Hematopoietic multipotent progenitor cell treated with erythropoietin and hydrocortisone succinate and interleukin-3 and kit ligand, for 8 days (in vitro differentiated cells): ENCODE measurements at regions not wholly inside any gene's neighbourhood (a gene's known extent, or its start where the extent isn't known, plus 50 kb on each side); places are given as distances from the start of the nearest gene placed in this dataset.

Source experiments
- DNase-seq: peaks from one replicate; pipeline ENCODE4 v3.0.0-alpha.2; 2015

- no peak for DNase-seq
These were observed 237.1 kb downstream of the EBLN2 start for GRCh38 chr3:73298243-73299183.

GRCh38 chr3:73299184-73299691, 237.8 kb downstream of the EBLN2 start:
- DNase-seq = no peak

- no peak for DNase-seq
These were observed 252.9 kb downstream of the EBLN2 start for GRCh38 chr3:73314151-73314951.

DNA sequence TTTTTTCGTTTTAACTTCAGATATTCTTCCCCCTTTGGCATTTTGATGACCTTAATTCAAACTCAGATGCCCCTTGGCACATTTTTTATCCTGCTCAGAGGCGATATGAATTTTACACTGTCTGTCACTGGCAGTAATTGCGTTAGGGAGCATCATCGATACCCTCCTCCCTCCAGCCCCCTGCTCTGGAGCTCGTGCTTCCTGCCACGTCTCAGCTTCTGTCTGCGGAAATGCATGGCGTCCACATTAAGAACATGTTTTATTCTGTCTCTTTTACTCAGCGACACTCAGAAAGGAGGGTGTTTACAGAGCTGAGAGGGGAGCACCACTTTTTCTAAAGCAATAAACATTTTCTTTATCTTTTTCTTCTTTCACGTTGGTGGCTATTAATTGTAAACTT, 254.2 kb downstream of the EBLN2 start:
- no peak for DNase-seq

DNA sequence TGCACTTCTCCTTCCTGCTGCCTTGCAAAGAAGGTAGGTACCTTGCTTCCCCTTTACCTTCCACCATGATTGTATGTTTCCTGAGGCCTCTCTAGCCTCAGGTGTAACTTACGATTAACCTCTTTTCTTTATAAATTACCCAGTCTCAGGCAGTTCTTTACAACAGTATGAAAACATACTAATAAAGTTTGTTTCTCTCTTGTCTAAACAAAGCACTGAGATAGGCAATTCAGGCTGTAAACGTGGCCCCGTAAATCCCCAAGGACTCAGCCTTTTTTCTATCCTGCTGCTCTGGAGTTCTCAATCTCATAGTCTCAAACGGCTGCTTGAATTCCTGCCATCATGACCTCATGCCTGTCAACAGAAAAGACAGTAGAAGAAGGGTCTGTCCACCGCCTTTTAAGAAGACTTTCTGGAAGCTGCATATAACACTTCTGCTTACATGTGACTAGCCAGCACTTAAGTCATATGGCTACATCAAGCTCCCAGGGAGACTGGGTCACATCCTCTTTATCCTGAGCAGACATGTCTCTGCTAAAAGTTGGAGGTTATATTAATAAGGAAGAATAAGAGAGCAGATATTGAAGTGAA, 257.8 kb downstream of the EBLN2 start:
- no peak for DNase-seq

- DNase-seq = no peak
These were observed 260.0 kb downstream of the EBLN2 start for GRCh38 chr3:73321286-73321999.

GRCh38 chr3:73324203-73325155, 263.0 kb downstream of the EBLN2 start:
- DNase-seq = no peak

GRCh38 chr3:73326396-73326795, 264.9 kb downstream of the EBLN2 start:
- no peak for DNase-seq

DNA sequence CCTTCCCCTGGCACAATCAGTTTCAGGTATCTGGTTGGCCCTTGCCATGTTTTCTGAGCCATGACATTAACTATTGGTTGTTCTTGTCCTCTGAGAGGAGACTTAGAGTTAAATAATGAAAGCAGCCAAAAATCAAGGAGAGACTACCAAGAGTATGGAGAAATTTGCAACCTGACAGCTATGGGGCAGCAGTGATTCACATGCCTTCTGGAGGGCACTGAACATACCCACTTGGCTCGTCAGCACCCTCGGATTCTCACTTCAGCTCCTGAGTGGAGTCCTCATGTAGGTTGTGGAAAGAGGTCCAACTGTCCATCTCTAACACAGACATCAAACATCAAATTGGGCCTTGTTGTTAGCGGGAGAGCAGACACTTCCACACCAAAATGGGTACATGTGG, 265.6 kb downstream of the EBLN2 start:
- no peak for DNase-seq
